ENCODE measurements at regions not wholly inside any gene's neighbourhood (a gene's known extent, or its start where the extent isn't known, plus 50 kb on each side); places are given as distances from the start of the nearest gene placed in this dataset.

DNA sequence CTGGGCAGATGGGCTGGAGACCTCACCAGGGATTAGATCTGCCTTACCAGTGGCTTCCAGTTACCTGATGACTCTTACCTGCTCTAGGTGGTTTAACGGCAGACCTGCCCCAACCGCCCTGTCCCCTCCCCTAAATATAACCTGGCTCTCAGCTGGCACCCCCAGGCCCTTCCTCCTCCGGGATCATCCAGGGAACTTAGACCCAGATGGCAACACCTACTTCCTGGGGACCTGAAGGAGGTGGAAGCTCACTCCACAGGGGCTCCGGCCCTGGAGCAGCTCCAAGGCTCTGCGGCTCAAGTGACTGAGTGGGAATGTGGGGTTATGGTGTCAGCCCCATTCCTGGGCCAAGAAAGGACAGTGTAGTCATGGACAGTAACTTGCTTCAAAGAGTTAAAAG is 130.4 kb downstream of the OLFM1 start:
- Histone ChIP-seq H3K27ac (ENCODE audit: insufficient read depth, low read length) (no peak overlapping the region), H3K4me1 (ENCODE audit: control insufficient read depth, extremely low read depth, insufficient read depth, low read length) (no peaks in the 10 kb centered on the region), H3K79me2 (ENCODE audit: control insufficient read depth, insufficient read depth, low read length) (no peaks in the 10 kb centered on the region), H3K9ac (ENCODE audit: insufficient read depth, low read length) (no peak overlapping the region), H4K20me1 (ENCODE audit: control insufficient read depth, extremely low read depth, insufficient read depth, low read length) (no peaks in the 10 kb centered on the region), H3K4me2 (ENCODE audit: extremely low read depth, insufficient read depth, low read length) (no peak overlapping the region), H3K36me3 (ENCODE audit: control insufficient read depth, insufficient read depth, low read length) (no peaks in the 10 kb centered on the region), H3K27me3 (ENCODE audit: control insufficient read depth, insufficient read depth, low read length) (no peaks in the 10 kb centered on the region), H3K9me3 (ENCODE audit: control insufficient read depth, insufficient read depth, low read depth, low read length) (no peaks in the 10 kb centered on the region), H3K4me3 (replicated peaks in 1 of 4; ENCODE audit: control extremely low read depth in 1 of 4, insufficient read depth in 1 of 4, low read depth in 3 of 4, low read length in 4 of 4) (no peak overlapping the region), H2AFZ (ENCODE audit: low read length) (no peak overlapping the region)
- DNase-seq (ENCODE audit: low read depth in 2 of 2), result no peak
- TF ChIP-seq, protein P1, sequence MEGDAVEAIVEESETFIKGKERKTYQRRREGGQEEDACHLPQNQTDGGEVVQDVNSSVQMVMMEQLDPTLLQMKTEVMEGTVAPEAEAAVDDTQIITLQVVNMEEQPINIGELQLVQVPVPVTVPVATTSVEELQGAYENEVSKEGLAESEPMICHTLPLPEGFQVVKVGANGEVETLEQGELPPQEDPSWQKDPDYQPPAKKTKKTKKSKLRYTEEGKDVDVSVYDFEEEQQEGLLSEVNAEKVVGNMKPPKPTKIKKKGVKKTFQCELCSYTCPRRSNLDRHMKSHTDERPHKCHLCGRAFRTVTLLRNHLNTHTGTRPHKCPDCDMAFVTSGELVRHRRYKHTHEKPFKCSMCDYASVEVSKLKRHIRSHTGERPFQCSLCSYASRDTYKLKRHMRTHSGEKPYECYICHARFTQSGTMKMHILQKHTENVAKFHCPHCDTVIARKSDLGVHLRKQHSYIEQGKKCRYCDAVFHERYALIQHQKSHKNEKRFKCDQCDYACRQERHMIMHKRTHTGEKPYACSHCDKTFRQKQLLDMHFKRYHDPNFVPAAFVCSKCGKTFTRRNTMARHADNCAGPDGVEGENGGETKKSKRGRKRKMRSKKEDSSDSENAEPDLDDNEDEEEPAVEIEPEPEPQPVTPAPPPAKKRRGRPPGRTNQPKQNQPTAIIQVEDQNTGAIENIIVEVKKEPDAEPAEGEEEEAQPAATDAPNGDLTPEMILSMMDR (conservative IDR thresholded peaks at IDR 0.05 in 1 of 2, IDR thresholded peaks at IDR 0.05 in 1 of 2; ENCODE audit: low read depth in 1 of 2, low read length in 2 of 2), result no peak
- no peak for TF ChIP-seq EZH2 (IDR thresholded peaks at IDR 0.05; ENCODE audit: low read length, missing control alignments)

DNA sequence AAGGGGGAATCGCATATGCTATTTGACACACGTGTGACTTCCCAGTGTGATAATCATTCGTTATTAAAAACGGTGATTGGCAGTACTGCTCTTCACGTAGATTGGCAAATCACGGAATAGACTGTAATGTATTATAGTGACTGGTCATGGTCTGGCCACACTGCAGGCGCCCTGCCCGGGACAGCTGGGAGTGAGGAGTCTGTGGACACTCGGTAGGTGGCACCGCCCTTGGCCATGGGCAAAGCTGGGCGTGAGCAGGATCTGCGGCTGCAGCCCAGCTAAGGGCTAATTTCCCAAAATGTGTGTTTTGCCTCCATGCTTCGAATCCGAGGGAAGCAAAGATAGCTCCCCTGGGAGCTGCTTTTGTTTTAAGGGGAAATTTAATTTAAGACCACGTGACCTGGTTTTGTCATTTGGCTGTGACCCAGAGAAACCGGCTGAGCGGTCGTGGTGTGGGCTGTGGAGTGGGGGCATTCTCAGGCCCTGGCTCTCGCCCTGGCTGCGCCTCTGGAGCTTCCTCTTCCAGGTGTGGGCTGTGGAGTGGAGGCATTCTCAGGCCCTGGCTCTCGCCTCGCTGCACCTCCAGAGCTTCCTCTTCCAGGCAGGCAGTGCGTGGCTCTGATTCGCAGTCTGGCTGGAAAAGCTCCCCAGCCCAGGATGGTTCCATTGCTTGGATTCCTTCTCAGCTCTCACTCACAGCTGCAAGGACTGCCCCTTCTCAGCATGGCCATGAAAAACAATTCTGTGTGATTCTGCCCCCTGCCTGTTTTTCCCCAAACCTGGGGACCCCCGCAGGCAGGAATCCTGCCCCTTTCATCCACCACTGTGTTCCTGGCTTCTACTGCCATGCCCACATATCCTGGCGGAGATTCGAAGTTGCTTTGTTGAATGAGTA is 131.1 kb downstream of the OLFM1 start:
- Histone ChIP-seq H4K20me1 (ENCODE audit: control insufficient read depth, extremely low read depth, insufficient read depth, low read length) (no peaks in the 10 kb centered on the region), H3K27ac (ENCODE audit: insufficient read depth, low read length) (no peak overlapping the region), H3K27me3 (ENCODE audit: control insufficient read depth, insufficient read depth, low read length) (no peaks in the 10 kb centered on the region), H3K9me3 (ENCODE audit: control insufficient read depth, insufficient read depth, low read depth, low read length) (no peaks in the 10 kb centered on the region), H3K79me2 (ENCODE audit: control insufficient read depth, insufficient read depth, low read length) (no peaks in the 10 kb centered on the region), H2AFZ (ENCODE audit: low read length) (no peak overlapping the region), H3K36me3 (ENCODE audit: control insufficient read depth, insufficient read depth, low read length) (no peaks in the 10 kb centered on the region), H3K4me3 (replicated peaks in 1 of 4; ENCODE audit: control extremely low read depth in 1 of 4, insufficient read depth in 1 of 4, low read depth in 3 of 4, low read length in 4 of 4) (no peak overlapping the region), H3K9ac (ENCODE audit: insufficient read depth, low read length) (no peak overlapping the region), H3K4me1 (ENCODE audit: control insufficient read depth, extremely low read depth, insufficient read depth, low read length) (no peaks in the 10 kb centered on the region), H3K4me2 (ENCODE audit: extremely low read depth, insufficient read depth, low read length) (no peak overlapping the region)
- no peak for DNase-seq (ENCODE audit: low read depth in 2 of 2)
- no peak for TF ChIP-seq EZH2 (IDR thresholded peaks at IDR 0.05; ENCODE audit: low read length, missing control alignments)
- TF ChIP-seq, protein P1 (conservative IDR thresholded peaks at IDR 0.05 in 1 of 2, IDR thresholded peaks at IDR 0.05 in 1 of 2; ENCODE audit: low read depth in 1 of 2, low read length in 2 of 2), result no peak

DNA sequence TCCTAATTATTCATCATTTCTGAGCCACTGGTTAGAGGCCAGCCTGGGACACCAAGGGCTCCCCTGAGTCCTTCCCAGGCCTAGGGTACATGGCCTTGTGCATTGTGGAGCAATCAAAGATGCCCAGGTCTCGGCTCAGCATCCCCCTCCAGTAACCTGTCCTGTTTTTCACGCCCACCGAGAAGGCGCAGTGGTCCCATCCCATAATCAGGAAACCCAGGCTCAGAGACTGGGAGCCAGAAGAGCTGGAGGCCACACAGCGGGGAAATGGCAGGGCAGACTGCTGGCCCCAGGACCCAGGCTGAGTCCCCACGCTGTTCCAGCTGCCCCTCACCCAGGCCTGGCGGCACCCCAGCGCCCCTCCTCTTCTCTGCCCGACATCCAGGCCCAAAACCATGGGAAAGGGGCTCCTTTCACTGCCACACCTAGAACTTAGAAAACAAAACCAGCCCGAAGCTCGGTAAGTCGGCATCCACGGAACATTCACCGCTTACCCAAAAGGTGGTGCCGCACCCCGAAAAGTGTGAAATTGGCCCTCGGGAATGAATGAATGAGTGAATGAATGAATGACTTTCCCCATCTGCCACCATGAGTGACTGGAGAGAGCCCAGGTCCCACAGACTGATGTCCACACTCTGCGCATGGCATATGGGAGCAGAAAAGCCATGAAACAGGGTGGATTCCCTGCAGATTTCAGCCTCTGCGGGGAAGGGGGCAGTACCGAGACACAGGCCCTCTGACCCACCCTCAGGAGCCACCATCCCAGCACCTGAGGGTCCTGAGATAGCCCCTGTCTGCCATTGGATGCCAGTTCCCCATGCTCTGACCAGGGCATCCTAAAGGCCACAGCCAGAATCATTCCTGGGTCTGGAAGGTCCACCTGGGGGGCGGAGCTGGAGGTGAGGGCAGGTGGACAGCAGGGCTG is 132.5 kb downstream of the OLFM1 start:
- no peak overlapping the region for H3K4me2 ChIP-seq (ENCODE audit: extremely low read depth, insufficient read depth, low read length)
- no peak overlapping the region for H3K4me3 ChIP-seq (replicated peaks in 1 of 4; ENCODE audit: control extremely low read depth in 1 of 4, insufficient read depth in 1 of 4, low read depth in 3 of 4, low read length in 4 of 4)
- H3K9me3 ChIP-seq (ENCODE audit: control insufficient read depth, insufficient read depth, low read depth, low read length), result no peaks in the 10 kb centered on the region
- H3K4me1 ChIP-seq (ENCODE audit: control insufficient read depth, extremely low read depth, insufficient read depth, low read length), result no peaks in the 10 kb centered on the region
- no peak for DNase-seq (ENCODE audit: low read depth in 2 of 2)
- H3K79me2 ChIP-seq (ENCODE audit: control insufficient read depth, insufficient read depth, low read length), result no peaks in the 10 kb centered on the region
- H2AFZ ChIP-seq (ENCODE audit: low read length), result no peak overlapping the region
- TF ChIP-seq, protein P1 (conservative IDR thresholded peaks at IDR 0.05 in 1 of 2, IDR thresholded peaks at IDR 0.05 in 1 of 2; ENCODE audit: low read depth in 1 of 2, low read length in 2 of 2), result no peak
- TF ChIP-seq EZH2 (IDR thresholded peaks at IDR 0.05; ENCODE audit: low read length, missing control alignments), result no peak
- no peaks in the 10 kb centered on the region for H3K27me3 ChIP-seq (ENCODE audit: control insufficient read depth, insufficient read depth, low read length)
- H3K27ac ChIP-seq (ENCODE audit: insufficient read depth, low read length), result no peak overlapping the region
- H4K20me1 ChIP-seq (ENCODE audit: control insufficient read depth, extremely low read depth, insufficient read depth, low read length), result no peaks in the 10 kb centered on the region
- no peak overlapping the region for H3K9ac ChIP-seq (ENCODE audit: insufficient read depth, low read length)
- H3K36me3 ChIP-seq (ENCODE audit: control insufficient read depth, insufficient read depth, low read length), result no peaks in the 10 kb centered on the region
